ENCODE measurements at regions not wholly inside any gene's neighbourhood (a gene's known extent, or its start where the extent isn't known, plus 50 kb on each side); places are given as distances from the start of the nearest gene placed in this dataset.

GRCh38 chr2:234292205-234292961 lies 204.5 kb downstream of the ARL4C start:
- intact Hi-C loops (cut with DNase I) = no loop called here
- DNase-seq (no peak), FAIRE-seq (no peak), ATAC-seq (peak; percentile 12 to 44 (median 24))
- Histone ChIP-seq H3K4me3 (no peak overlapping the region), H3K9me3 (no peaks in the 10 kb centered on the region), H3K4me1 (peaks cover 4 to 12% (median 6%) of the 10 kb centered on the region in 3 donors), H3K27me3 (no peaks in the 10 kb centered on the region), H3K27ac (no peak overlapping the region), H3K36me3 (no peaks in the 10 kb centered on the region)
- no peak for TF ChIP-seq CTCF (IDR thresholded peaks at IDR 0.05)
- WGBS, 2 donors = 69 to 76% methylated on average over 10 of the region's 10 CpGs

- no peak for FAIRE-seq
- H3K4me1 ChIP-seq = peaks cover 4 to 12% (median 6%) of the 10 kb centered on the region in 3 donors
- no peaks in the 10 kb centered on the region for H3K36me3 ChIP-seq
- H3K27ac ChIP-seq = peak overlapping the region in 1 of 4 donors; percentile 31
- H3K27me3 ChIP-seq = no peaks in the 10 kb centered on the region
- ATAC-seq = peak; percentile 78 to 85 (median 80)
- no peaks in the 10 kb centered on the region for H3K9me3 ChIP-seq
- TF ChIP-seq CTCF (IDR thresholded peaks at IDR 0.05) = no peak
- intact Hi-C loops (cut with DNase I) = no loop called here
- H3K4me3 ChIP-seq = no peak overlapping the region
- WGBS, 2 donors = 27 to 31% methylated on average over 5 of the region's 5 CpGs
- DNase-seq = peak in 4 of 6 donors; percentile 58 to 72 (median 64)
These were observed 205.1 kb downstream of the ARL4C start for GRCh38 chr2:234291765-234292204.

- Histone ChIP-seq H3K27me3 (no peaks in the 10 kb centered on the region), H3K4me1 (peaks cover 4 to 12% (median 6%) of the 10 kb centered on the region in 3 donors), H3K27ac (no peak overlapping the region), H3K4me3 (no peak overlapping the region), H3K36me3 (no peaks in the 10 kb centered on the region), H3K9me3 (no peaks in the 10 kb centered on the region)
- DNase-seq (no peak), FAIRE-seq (no peak), ATAC-seq (peak in 2 of 4 donors; percentile 13 to 64)
- intact Hi-C loops (cut with DNase I) = no loop called here
- 74 to 93% methylated on average over 10 of the region's 10 CpGs for WGBS, 2 donors
- no peak for TF ChIP-seq CTCF (IDR thresholded peaks at IDR 0.05)
These were observed 206.2 kb downstream of the ARL4C start for GRCh38 chr2:234290671-234291070.

- Histone ChIP-seq H3K36me3 (no peaks in the 10 kb centered on the region), H3K27me3 (no peaks in the 10 kb centered on the region), H3K27ac (no peak overlapping the region), H3K4me1 (peaks cover 4 to 12% (median 6%) of the 10 kb centered on the region in 3 donors), H3K9me3 (no peaks in the 10 kb centered on the region), H3K4me3 (no peak overlapping the region)
- intact Hi-C loops (cut with DNase I) = loop anchor here in 1 of 3 donors (10.0 kb wide), 1 partner anchor 205 kb away; the partner anchor contains the start of gene ARL4C
- ATAC-seq = peak in 2 of 4 donors; percentile 18 to 24
- no peak for TF ChIP-seq CTCF (IDR thresholded peaks at IDR 0.05)
- no peak for DNase-seq
- 86 to 87% methylated on average over 3 of the region's 3 CpGs for WGBS, 2 donors
- no peak for FAIRE-seq
These were observed 206.9 kb downstream of the ARL4C start for GRCh38 chr2:234289834-234290590.
